WERI-Rb-1 (cell line): ENCODE measurements at regions not wholly inside any gene's neighbourhood (a gene's known extent, or its start where the extent isn't known, plus 50 kb on each side); places are given as distances from the start of the nearest gene placed in this dataset.

Experiments used
- DNase-seq: peaks from one replicate; pipeline ENCODE4 v3.0.0-alpha.2; 2020
- H3K27ac ChIP-seq: fragments of 250-450 bp; sonication (Bioruptor Pico); 2 replicates; pipeline ENCODE4 v1.5.1; 2020; ENCODE audit warnings: mild to moderate bottlenecking, moderate library complexity
- H3K27me3 ChIP-seq: fragments of 250-450 bp; sonication (Bioruptor Pico); 2 replicates; pipeline ENCODE4 v1.5.1; 2021; ENCODE audit warnings: mild to moderate bottlenecking, low read depth, moderate library complexity; ENCODE audit not compliant: insufficient read depth, severe bottlenecking
- H3K36me3 ChIP-seq: fragments of 250-450 bp; sonication (Bioruptor Pico); 2 replicates; pipeline ENCODE4 v1.5.1; 2020; ENCODE audit warnings: mild to moderate bottlenecking, moderate library complexity
- H3K4me3 ChIP-seq: 2 replicates; pipeline ENCODE4 v1.5.1; 2011; ENCODE audit warnings: low read depth, mild to moderate bottlenecking, control low read depth, low read length
- H3K9me3 ChIP-seq: fragments of 250-450 bp; sonication (Bioruptor Pico); 2 replicates; pipeline ENCODE4 v1.5.1; 2021; ENCODE audit warnings: mild to moderate bottlenecking, moderate library complexity; ENCODE audit not compliant: severe bottlenecking
- CTCF ChIP-seq: IDR thresholded peaks from 2 replicates; pipeline ENCODE4 v1.5.1; 2011; ENCODE audit warnings: low read depth, mild to moderate bottlenecking, control low read depth, inconsistent platforms, low read length

GRCh38 chr6:79150733-79151132, 72.7 kb upstream of the PHIP start:
- Histone ChIP-seq H3K27me3 (no peaks in the 10 kb centered on the region), H3K36me3 (no peaks in the 10 kb centered on the region), H3K4me3 (no peak overlapping the region), H3K9me3 (no peaks in the 10 kb centered on the region), H3K27ac (no peak overlapping the region)
- TF ChIP-seq CTCF: no peak
- DNase-seq: no peak

- no peak for DNase-seq
- no peak for TF ChIP-seq CTCF
- Histone ChIP-seq H3K36me3 (no peaks in the 10 kb centered on the region), H3K4me3 (no peak overlapping the region), H3K9me3 (no peaks in the 10 kb centered on the region), H3K27ac (no peak overlapping the region), H3K27me3 (no peaks in the 10 kb centered on the region)
These were observed 71.8 kb upstream of the PHIP start for GRCh38 chr6:79149884-79150283.

- DNase-seq: no peak
- no peak for TF ChIP-seq CTCF
- Histone ChIP-seq H3K27ac (no peak overlapping the region), H3K9me3 (no peaks in the 10 kb centered on the region), H3K36me3 (no peaks in the 10 kb centered on the region), H3K27me3 (no peaks in the 10 kb centered on the region), H3K4me3 (no peak overlapping the region)
These were observed 68.4 kb upstream of the PHIP start for GRCh38 chr6:79146421-79146820.

- Histone ChIP-seq H3K4me3 (no peak overlapping the region), H3K9me3 (no peaks in the 10 kb centered on the region), H3K27ac (no peak overlapping the region), H3K36me3 (no peaks in the 10 kb centered on the region), H3K27me3 (no peaks in the 10 kb centered on the region)
- DNase-seq: no peak
- TF ChIP-seq CTCF: no peak
These were observed 67.2 kb upstream of the PHIP start for GRCh38 chr6:79145301-79145700.

- H3K27ac ChIP-seq: no peak overlapping the region
- TF ChIP-seq CTCF: no peak
- no peaks in the 10 kb centered on the region for H3K36me3 ChIP-seq
- DNase-seq: no peak
- no peaks in the 10 kb centered on the region for H3K9me3 ChIP-seq
- no peak overlapping the region for H3K4me3 ChIP-seq
- H3K27me3 ChIP-seq: no peaks in the 10 kb centered on the region
These were observed 65.4 kb upstream of the PHIP start for GRCh38 chr6:79143320-79143898.

GRCh38 chr6:79138146-79138545, 60.1 kb upstream of the PHIP start:
- no peak overlapping the region for H3K27ac ChIP-seq
- H3K4me3 ChIP-seq: no peak overlapping the region
- no peak for DNase-seq
- H3K9me3 ChIP-seq: peaks cover 4% of the 10 kb centered on the region
- H3K27me3 ChIP-seq: no peaks in the 10 kb centered on the region
- TF ChIP-seq CTCF: no peak
- H3K36me3 ChIP-seq: no peaks in the 10 kb centered on the region
